GM12878 (cell line): ENCODE measurements at regions not wholly inside any gene's neighbourhood (a gene's known extent, or its start where the extent isn't known, plus 50 kb on each side); places are given as distances from the start of the nearest gene placed in this dataset.

Source experiments
- ATAC-seq: fragments of 200-7000 bp; cut with Tn5 transposase; 3 replicates; pipeline ENCODE4 v1.9.1; 2020; ENCODE audit warnings: mild to moderate bottlenecking, moderate library complexity
- BruUV-seq: library from RNA; stranded (reverse); fragments of 400-500 nt; replicated peaks from 2 replicates; lab custom pipeline; 2021; lab: Mats Ljungman, UMichigan
- CTCF ChIA-PET: fragments of 300-600 bp; sonication (Branson Sonifier 250); formaldehyde crosslinking; extraction: SDS; loops from one replicate; lab custom pipeline; 2021; ENCODE audit warnings: inconsistent platforms; lab: Yijun Ruan, JAX
- POLR2A ChIA-PET: fragments of 350-600 bp; formaldehyde crosslinking; extraction: SDS; loops from one replicate; lab custom pipeline; 2021; ENCODE audit warnings: inconsistent platforms; lab: Charles Lee
- RAD21 ChIA-PET: fragments of 300-600 bp; sonication (Branson Sonifier 250); formaldehyde crosslinking; loops from one replicate; lab custom pipeline; 2023; ENCODE audit warnings: antibody characterized with exemption; ENCODE audit not compliant: unreplicated experiment; lab: Charles Lee
- SMC1A ChIA-PET: fragments of 300-600 bp; sonication (Branson Sonifier 250); formaldehyde crosslinking; loops from one replicate; lab custom pipeline; 2023; ENCODE audit not compliant: unreplicated experiment, uncharacterized antibody; lab: Charles Lee
- DNase-seq: peaks from one replicate; pipeline ENCODE4 v3.0.0-alpha.2; 2011; ENCODE audit warnings: low read depth, low spot score
- FAIRE-seq: peaks from 3 replicates; lab custom pipeline; 2011; peaks lifted over from hg19 to GRCh38; lab: Jason Lieb, UNC
- H2AFZ ChIP-seq: 2 replicates; pipeline ENCODE4 v1.6.0; 2011; ENCODE audit warnings: low read depth, low read length, control low read depth; ENCODE audit not compliant: control insufficient read depth
- H3K27ac ChIP-seq: 2 replicates; pipeline ENCODE4 v1.5.1; 2011; ENCODE audit warnings: control low read depth; ENCODE audit not compliant: control insufficient read depth, insufficient read depth
- H3K27me3 ChIP-seq, 2 experiments: replicated peaks in 1 of 2; 2 replicates each; pipeline versions ENCODE4 v1.6.0 to v1.6.1; 2011; ENCODE audit warnings: low read length in 1 of 2; ENCODE audit not compliant: control insufficient read depth in 2 of 2, insufficient read depth in 2 of 2
- H3K36me3 ChIP-seq, 2 experiments: 2 replicates each; pipeline ENCODE4 v1.5.1; 2011; ENCODE audit warnings: low read length in 1 of 2; ENCODE audit not compliant: control insufficient read depth in 2 of 2, insufficient read depth in 2 of 2
- H3K4me1 ChIP-seq: 2 replicates; pipeline ENCODE4 v1.6.1; 2011; ENCODE audit warnings: mild to moderate bottlenecking, low read length, moderate library complexity, mixed read lengths; ENCODE audit not compliant: control insufficient read depth, insufficient read depth
- H3K4me2 ChIP-seq: 2 replicates; pipeline ENCODE4 v1.6.0; 2011; ENCODE audit warnings: control low read depth; ENCODE audit not compliant: control insufficient read depth, insufficient read depth
- H3K4me3 ChIP-seq: fragments of 200-600 bp; sonication (generic); 2 replicates; pipeline ENCODE4 v1.5.1; 2016
- H3K79me2 ChIP-seq: 2 replicates; pipeline ENCODE4 v1.6.0; 2011; ENCODE audit warnings: low read length; ENCODE audit not compliant: control insufficient read depth, insufficient read depth
- H3K9ac ChIP-seq: 2 replicates; pipeline ENCODE4 v1.8.0; 2011; ENCODE audit warnings: low read length, control low read depth, mixed read lengths; ENCODE audit not compliant: control insufficient read depth, insufficient read depth
- H3K9me3 ChIP-seq: replicated peaks from 3 replicates; pipeline ENCODE4 v1.5.1; 2011; ENCODE audit warnings: mild to moderate bottlenecking, low read length; ENCODE audit not compliant: control insufficient read depth, insufficient read depth
- H4K20me1 ChIP-seq: 2 replicates; pipeline ENCODE4 v1.6.0; 2011; ENCODE audit not compliant: control insufficient read depth, insufficient read depth
- E2F8 ChIP-seq: fragments of 450-650 bp; IDR thresholded peaks from 2 replicates; pipeline ENCODE4 v1.6.1; 2018; ENCODE audit warnings: mild to moderate bottlenecking, low read depth, moderate library complexity; ENCODE audit not compliant: partially characterized antibody
- POLR2A ChIP-seq: IDR thresholded peaks from 2 replicates; pipeline ENCODE4 v1.6.1; 2011; ENCODE audit warnings: low read depth, mild to moderate bottlenecking, low read length
- TCF12 ChIP-seq: IDR thresholded peaks from 2 replicates; pipeline ENCODE4 v1.6.1; 2011; ENCODE audit warnings: low read depth, mild to moderate bottlenecking, low read length
- ZBTB4 ChIP-seq: fragments of 450-650 bp; formaldehyde crosslinking; IDR thresholded peaks from 2 replicates; pipeline ENCODE4 v1.4.0; 2022; ENCODE audit warnings: mild to moderate bottlenecking, moderate library complexity
- WGBS: methylation state at CpG from one replicate; pipeline ENCODE4 v1.1.6; 2016; ENCODE audit warnings: low lambda C conversion rate; ENCODE audit not compliant: insufficient replicate concordance, insufficient coverage; ENCODE audit errors: missing lambda C conversion rate; 5-methylcytosine and 5-hydroxymethylcytosine counted together
- in situ Hi-C: fragments of 300-500 bp; cut with MboI; formaldehyde crosslinking; loops from 9 replicates; pipeline ENCODE4 v1.14.3; 2018; ENCODE audit warnings: mixed read lengths
- intact Hi-C: fragments of 100-400 bp; cut with micrococcal nuclease; formaldehyde crosslinking; loops from one replicate; pipeline ENCODE4 v1.14.2; 2022; ENCODE audit not compliant: unreplicated experiment

GRCh38 chr5:25150819-25151218 is 506.0 kb upstream of the CDH10 start (continued):
- TF ChIP-seq ZBTB4 (CRISPR knock-in tag) = no peak
- no peak for TF ChIP-seq E2F8
- TF ChIP-seq TCF12 = no peak
- TF ChIP-seq, all 136 proteins: peak for 0

- CTCF ChIA-PET = no interaction called here
- no peaks in the 10 kb centered on the region for H3K9me3 ChIP-seq
- H3K27me3 ChIP-seq = no peaks in the 10 kb centered on the region
- H3K4me2 ChIP-seq = no peak overlapping the region
- ATAC-seq (no peak), FAIRE-seq (no peak), DNase-seq (no peak)
- SMC1A ChIA-PET = no interaction called here
- no peaks in the 10 kb centered on the region for H3K4me1 ChIP-seq
- BruUV-seq = no TSS peak
- intact Hi-C loops (no loop called here), in situ Hi-C loops (no loop called here)
- no peaks in the 10 kb centered on the region for H3K36me3 ChIP-seq
- no peak overlapping the region for H3K27ac ChIP-seq
- no peaks in the 10 kb centered on the region for H4K20me1 ChIP-seq
- 53% methylated on average over 4 of the region's 4 CpGs for WGBS
- no peak overlapping the region for H3K4me3 ChIP-seq
- H3K79me2 ChIP-seq = no peaks in the 10 kb centered on the region
- RAD21 ChIA-PET = no interaction called here
- H3K9ac ChIP-seq = no peak overlapping the region
- no peak for TF ChIP-seq POLR2A
- no peak overlapping the region for H2AFZ ChIP-seq
- POLR2A ChIA-PET = no interaction called here
Measured at GRCh38 chr5:25128606-25129005, 483.8 kb upstream of the CDH10 start.
